ENCODE measurements at regions not wholly inside any gene's neighbourhood (a gene's known extent, or its start where the extent isn't known, plus 50 kb on each side); places are given as distances from the start of the nearest gene placed in this dataset.

DNA sequence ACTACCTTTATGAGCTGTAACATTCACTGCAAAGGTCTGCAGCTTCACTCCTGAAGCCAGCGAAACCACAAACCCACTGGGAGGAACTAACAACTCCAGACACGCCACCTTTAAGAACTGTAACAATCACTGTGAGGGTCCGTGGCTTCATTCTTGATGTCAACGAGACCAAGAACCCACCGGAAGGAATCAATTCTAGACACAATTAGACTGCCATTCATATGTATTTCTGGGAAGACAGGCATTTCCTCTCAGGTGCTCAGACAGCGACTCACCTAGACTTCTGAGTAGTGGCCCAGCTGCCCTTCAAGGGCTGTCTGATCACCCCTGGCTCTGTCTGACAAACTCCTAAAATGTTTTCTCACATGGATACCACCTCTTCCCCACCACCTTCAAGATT, 506.8 kb downstream of the PDCD6IP start:
- H3K4me1 ChIP-seq (ENCODE audit: control insufficient read depth, insufficient read depth, low read length), result no peaks in the 10 kb centered on the region
- H3K9me3 ChIP-seq (ENCODE audit: control insufficient read depth, low read length), result no peaks in the 10 kb centered on the region
- no peak overlapping the region for H3K27ac ChIP-seq (ENCODE audit: low read length)
- no peak for ATAC-seq
- no peaks in the 10 kb centered on the region for H3K27me3 ChIP-seq (ENCODE audit: control insufficient read depth, insufficient read depth)
- H3K4me3 ChIP-seq (ENCODE audit: low read length), result no peak overlapping the region
- no peak for DNase-seq
- WGBS, result 87% methylated on average over 6 of the region's 6 CpGs
- intact Hi-C loops (cut with DNase I), result no loop called here

DNA sequence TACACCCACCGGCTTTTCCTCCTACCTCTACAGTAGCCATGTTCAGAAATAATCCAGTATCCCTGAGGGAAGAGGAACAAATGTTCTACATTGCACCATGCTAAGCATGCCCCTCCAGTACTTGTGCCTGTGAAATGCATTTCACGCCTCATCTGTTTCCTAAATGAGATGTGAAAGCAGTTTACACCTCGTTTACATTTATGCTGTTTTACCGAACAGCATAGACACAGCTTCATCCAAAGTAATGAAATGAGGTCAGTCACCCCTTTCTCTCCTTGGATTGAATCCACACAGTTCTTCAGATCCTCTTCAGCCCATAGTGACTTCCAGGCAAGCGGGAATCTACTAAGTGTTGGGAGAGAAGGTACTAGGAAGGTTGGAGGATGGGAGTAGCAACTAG, 514.3 kb downstream of the PDCD6IP start:
- 62% methylated on average over 5 of the region's 5 CpGs for WGBS
- intact Hi-C loops (cut with DNase I), result no loop called here
- no peak for DNase-seq
- H3K4me3 ChIP-seq (ENCODE audit: low read length), result no peak overlapping the region
- H3K27ac ChIP-seq (ENCODE audit: low read length), result no peak overlapping the region
- no peaks in the 10 kb centered on the region for H3K9me3 ChIP-seq (ENCODE audit: control insufficient read depth, low read length)
- ATAC-seq, result no peak
- no peaks in the 10 kb centered on the region for H3K4me1 ChIP-seq (ENCODE audit: control insufficient read depth, insufficient read depth, low read length)
- no peaks in the 10 kb centered on the region for H3K27me3 ChIP-seq (ENCODE audit: control insufficient read depth, insufficient read depth)

DNA sequence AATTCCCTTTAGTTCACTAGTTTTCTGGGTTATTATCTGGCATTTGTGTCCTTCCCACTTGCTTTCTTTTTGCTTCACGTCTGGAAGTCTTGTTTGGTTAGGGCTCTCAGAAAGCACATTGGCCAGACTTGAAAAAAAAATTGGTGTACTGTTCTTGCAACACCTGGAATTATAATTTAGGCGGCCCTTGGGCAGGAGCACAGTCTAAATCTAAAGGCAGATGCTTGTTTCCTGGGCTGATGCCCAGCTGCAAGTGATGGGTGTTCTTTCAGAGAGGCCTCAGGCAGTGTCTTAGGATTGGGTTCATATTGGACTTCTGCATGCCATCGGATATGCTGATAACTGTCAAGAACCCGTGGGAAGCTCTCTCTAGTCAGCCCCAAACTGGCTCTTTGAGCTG, 521.5 kb downstream of the PDCD6IP start:
- H3K27me3 ChIP-seq (ENCODE audit: control insufficient read depth, insufficient read depth), result no peaks in the 10 kb centered on the region

DNA sequence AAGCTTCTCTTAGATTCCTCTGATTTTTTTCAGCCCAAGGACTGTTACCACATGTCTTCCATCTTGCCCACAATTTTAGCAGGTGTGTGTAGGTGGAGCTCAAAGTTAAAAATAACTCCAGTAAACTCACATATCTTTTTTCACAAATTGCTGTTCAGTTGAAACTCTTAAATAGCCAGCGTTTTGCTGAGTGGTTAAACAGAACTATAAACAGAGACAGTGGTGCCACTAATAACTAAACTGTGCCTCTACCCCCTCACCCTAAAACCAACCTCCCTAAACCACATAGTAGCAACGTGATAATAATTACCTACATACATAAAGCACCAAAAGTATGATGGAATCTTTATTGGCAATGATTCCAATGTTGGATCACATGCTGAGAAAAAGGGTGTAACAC, 525.1 kb downstream of the PDCD6IP start:
- Histone ChIP-seq H3K4me3 (ENCODE audit: low read length) (no peak overlapping the region), H3K27ac (ENCODE audit: low read length) (no peak overlapping the region), H3K9me3 (ENCODE audit: control insufficient read depth, low read length) (no peaks in the 10 kb centered on the region), H3K4me1 (ENCODE audit: control insufficient read depth, insufficient read depth, low read length) (no peaks in the 10 kb centered on the region), H3K27me3 (ENCODE audit: control insufficient read depth, insufficient read depth) (no peaks in the 10 kb centered on the region)
- ATAC-seq (no peak), DNase-seq (no peak)
- 64% methylated on average over 2 of the region's 2 CpGs for WGBS
- intact Hi-C loops (cut with DNase I), result no loop called here

More for the DNA sequence above, 521.5 kb downstream of the PDCD6IP start:
- Histone ChIP-seq H3K4me3 (ENCODE audit: low read length) (no peak overlapping the region), H3K4me1 (ENCODE audit: control insufficient read depth, insufficient read depth, low read length) (no peaks in the 10 kb centered on the region), H3K9me3 (ENCODE audit: control insufficient read depth, low read length) (no peaks in the 10 kb centered on the region), H3K27ac (ENCODE audit: low read length) (no peak overlapping the region)
- DNase-seq (no peak), ATAC-seq (no peak)
- WGBS, result 64% methylated on average over 4 of the region's 4 CpGs
- intact Hi-C loops (cut with DNase I), result no loop called here

DNA sequence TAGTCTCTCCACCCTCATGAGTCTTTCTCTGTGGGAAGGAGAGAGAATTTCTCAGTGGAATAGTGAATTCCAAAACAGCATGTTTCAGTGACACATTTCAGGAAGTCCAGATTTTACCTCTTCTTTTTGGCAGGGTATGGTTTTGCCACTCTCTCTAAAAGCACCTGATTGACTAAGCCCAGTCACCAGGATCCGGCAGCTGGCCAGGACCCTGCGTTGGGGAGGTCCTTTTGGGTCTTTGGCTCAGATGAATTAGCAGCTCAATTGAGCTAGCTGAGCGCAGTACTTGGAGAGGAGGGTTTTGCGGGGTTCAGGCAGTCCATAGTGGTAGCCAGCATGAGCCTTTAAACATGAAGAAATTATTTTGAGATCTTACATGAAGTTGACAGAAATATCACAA, 548.2 kb downstream of the PDCD6IP start:
- Histone ChIP-seq H3K9me3 (ENCODE audit: control insufficient read depth, low read length) (no peaks in the 10 kb centered on the region), H3K27ac (ENCODE audit: low read length) (no peak overlapping the region), H3K4me1 (ENCODE audit: control insufficient read depth, insufficient read depth, low read length) (no peaks in the 10 kb centered on the region), H3K27me3 (ENCODE audit: control insufficient read depth, insufficient read depth) (no peaks in the 10 kb centered on the region), H3K4me3 (ENCODE audit: low read length) (no peak overlapping the region)
- ATAC-seq (no peak), DNase-seq (no peak)
- 88% methylated on average over 4 of the region's 4 CpGs for WGBS
- intact Hi-C loops (cut with DNase I), result no loop called here

DNA sequence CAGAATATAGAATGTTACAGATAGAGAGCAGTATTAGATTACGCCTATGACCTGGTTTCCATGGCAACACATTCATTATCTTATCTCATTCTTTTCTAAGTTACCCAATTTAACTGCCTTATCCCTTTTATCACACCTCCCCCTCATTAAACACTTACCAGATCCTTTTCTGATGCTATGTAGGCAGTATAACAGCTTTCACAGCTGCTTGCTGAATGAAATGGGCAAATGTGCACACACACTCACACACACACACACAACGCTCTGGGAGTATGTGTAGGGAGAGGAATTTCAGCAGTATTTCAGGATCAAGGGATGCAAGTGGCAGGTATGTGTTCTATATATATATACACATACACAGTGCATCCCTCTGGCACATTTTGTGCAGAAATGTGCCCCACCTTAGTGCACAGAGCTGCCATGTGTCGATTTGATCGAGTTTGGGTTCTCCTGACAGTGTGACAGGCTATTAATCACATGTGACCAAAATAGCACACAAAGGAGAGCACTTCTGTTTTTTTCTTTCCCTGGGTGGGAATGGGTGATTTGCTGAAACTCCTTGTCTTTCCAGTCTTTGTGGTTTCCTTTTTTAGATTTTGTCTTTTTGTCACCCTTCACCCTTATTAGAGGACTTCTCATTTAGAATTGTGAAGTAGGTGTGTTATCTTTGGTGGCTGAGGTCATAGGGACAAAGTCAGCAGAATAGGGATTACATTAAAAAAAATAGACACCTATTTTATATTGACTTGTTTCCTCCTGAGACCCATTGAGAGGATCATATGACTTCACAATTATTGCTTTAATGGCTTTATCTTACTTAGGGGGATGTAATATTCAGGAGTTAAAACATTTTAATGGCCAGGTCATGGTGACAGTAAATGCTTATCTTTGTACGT, 553.7 kb downstream of the PDCD6IP start:
- ATAC-seq (no peak), DNase-seq (no peak)
- H3K9me3 ChIP-seq (ENCODE audit: control insufficient read depth, low read length), result no peaks in the 10 kb centered on the region
- no peaks in the 10 kb centered on the region for H3K4me1 ChIP-seq (ENCODE audit: control insufficient read depth, insufficient read depth, low read length)
- H3K4me3 ChIP-seq (ENCODE audit: low read length), result no peak overlapping the region
- intact Hi-C loops (cut with DNase I), result no loop called here
- H3K27me3 ChIP-seq (ENCODE audit: control insufficient read depth, insufficient read depth), result no peaks in the 10 kb centered on the region
- no peak overlapping the region for H3K27ac ChIP-seq (ENCODE audit: low read length)
- 33% methylated on average over 5 of the region's 5 CpGs for WGBS

GRCh38 chr3:34352778-34353331, 554.4 kb downstream of the PDCD6IP start:
- Histone ChIP-seq H3K4me1 (ENCODE audit: control insufficient read depth, insufficient read depth, low read length) (no peaks in the 10 kb centered on the region), H3K27me3 (ENCODE audit: control insufficient read depth, insufficient read depth) (no peaks in the 10 kb centered on the region), H3K4me3 (ENCODE audit: low read length) (no peak overlapping the region), H3K9me3 (ENCODE audit: control insufficient read depth, low read length) (no peaks in the 10 kb centered on the region), H3K27ac (ENCODE audit: low read length) (no peak overlapping the region)
- DNase-seq (no peak), ATAC-seq (no peak)
- intact Hi-C loops (cut with DNase I), result no loop called here
- WGBS, result 85% methylated on average over 2 of the region's 2 CpGs

DNA sequence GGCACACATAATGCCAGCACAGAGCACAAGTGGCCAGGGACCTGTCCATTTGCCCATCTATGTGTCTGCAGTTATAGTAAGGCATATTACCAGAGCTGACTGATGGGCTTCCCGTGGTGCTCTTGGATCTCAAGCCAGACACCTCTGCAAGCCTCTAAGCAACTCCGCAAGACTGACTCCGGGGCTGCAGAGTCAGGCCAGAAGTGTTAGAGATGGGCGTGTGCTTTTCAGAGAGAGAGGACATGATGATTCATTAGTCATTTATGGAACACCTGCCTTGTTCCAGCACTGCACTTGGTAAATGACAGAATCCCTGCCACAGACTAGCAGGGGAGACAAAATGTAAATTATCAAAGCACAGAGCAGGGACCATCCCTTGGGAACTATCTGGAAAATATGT, 559.0 kb downstream of the PDCD6IP start:
- ATAC-seq (no peak), DNase-seq (no peak)
- no peaks in the 10 kb centered on the region for H3K4me1 ChIP-seq (ENCODE audit: control insufficient read depth, insufficient read depth, low read length)
- H3K9me3 ChIP-seq (ENCODE audit: control insufficient read depth, low read length), result no peaks in the 10 kb centered on the region
- WGBS, result 60% methylated on average over 4 of the region's 4 CpGs
- no peak overlapping the region for H3K27ac ChIP-seq (ENCODE audit: low read length)
- H3K4me3 ChIP-seq (ENCODE audit: low read length), result no peak overlapping the region
- H3K27me3 ChIP-seq (ENCODE audit: control insufficient read depth, insufficient read depth), result no peaks in the 10 kb centered on the region
- intact Hi-C loops (cut with DNase I), result no loop called here

DNA sequence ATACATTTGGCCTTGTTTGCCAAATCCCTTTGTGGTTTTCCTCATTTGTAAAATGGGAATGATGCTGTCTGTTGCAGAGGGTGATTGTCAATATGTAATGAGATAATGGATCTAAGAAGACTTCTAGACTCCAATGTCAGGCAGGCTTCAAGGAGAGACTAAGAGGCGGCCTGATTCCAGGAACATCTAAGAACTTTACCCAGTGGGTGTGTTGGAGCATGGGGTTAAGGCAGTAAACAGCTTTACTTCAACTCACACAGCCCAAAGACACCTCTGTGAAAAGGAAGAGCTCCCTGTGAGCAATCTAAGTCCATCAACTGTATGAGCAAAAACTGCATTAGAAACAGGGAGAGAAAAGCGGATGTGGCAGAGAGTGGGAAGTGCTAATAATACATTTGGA, 560.6 kb downstream of the PDCD6IP start:
- ATAC-seq (no peak), DNase-seq (no peak)
- Histone ChIP-seq H3K4me3 (ENCODE audit: low read length) (no peak overlapping the region), H3K27me3 (ENCODE audit: control insufficient read depth, insufficient read depth) (no peaks in the 10 kb centered on the region), H3K27ac (ENCODE audit: low read length) (no peak overlapping the region), H3K9me3 (ENCODE audit: control insufficient read depth, low read length) (no peaks in the 10 kb centered on the region), H3K4me1 (ENCODE audit: control insufficient read depth, insufficient read depth, low read length) (no peaks in the 10 kb centered on the region)
- intact Hi-C loops (cut with DNase I), result no loop called here
- WGBS, result 87% methylated on average over 2 of the region's 2 CpGs

DNA sequence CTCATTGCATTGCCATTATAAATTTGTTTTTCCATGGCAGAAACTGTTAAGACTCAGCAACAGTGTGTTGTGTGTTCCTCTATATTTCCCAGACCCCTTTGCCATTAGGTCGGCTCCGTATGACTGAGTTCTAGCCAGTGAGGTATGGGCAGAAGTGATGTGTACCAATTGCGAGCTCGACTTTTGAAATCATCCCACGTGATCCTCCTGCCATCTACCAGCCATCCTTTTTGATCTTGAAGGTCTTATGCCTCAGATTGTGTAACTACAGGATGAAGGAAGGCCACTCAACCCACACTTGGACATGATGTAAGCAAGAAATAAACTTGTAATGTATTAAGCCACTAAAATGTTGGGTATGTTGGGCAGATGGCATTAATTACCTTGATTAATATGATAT, 562.3 kb downstream of the PDCD6IP start:
- no peak overlapping the region for H3K27ac ChIP-seq (ENCODE audit: low read length)
- no peaks in the 10 kb centered on the region for H3K9me3 ChIP-seq (ENCODE audit: control insufficient read depth, low read length)
- 88% methylated on average over 5 of the region's 5 CpGs for WGBS
- DNase-seq (no peak), ATAC-seq (no peak)
- intact Hi-C loops (cut with DNase I), result no loop called here
- H3K4me1 ChIP-seq (ENCODE audit: control insufficient read depth, insufficient read depth, low read length), result no peaks in the 10 kb centered on the region
- no peaks in the 10 kb centered on the region for H3K27me3 ChIP-seq (ENCODE audit: control insufficient read depth, insufficient read depth)
- H3K4me3 ChIP-seq (ENCODE audit: low read length), result no peak overlapping the region

DNA sequence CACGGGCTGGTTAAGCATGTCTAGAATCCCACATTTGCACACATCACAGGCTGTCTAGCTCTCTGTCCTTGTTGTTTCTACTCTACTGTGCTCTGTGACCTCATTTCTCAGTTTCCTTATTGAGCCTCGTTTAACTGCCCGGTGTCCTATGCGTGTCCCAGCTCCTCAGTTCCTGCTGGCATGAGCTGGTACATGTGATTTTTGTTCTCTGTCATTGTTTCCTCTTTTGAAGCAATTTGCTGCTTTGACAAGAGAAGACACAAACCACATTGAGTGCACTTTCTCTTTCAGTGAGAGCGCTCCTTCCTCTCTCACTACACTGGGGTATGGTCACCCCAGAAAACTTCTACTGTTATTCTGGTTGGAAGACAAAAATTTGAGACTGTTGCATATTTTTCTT, 563.5 kb downstream of the PDCD6IP start:
- DNase-seq, result no peak

More for the DNA sequence above, 563.5 kb downstream of the PDCD6IP start:
- H3K9me3 ChIP-seq (ENCODE audit: control insufficient read depth, low read length), result no peaks in the 10 kb centered on the region
- 70% methylated on average over 5 of the region's 5 CpGs for WGBS
- H3K27ac ChIP-seq (ENCODE audit: low read length), result no peak overlapping the region
- no peaks in the 10 kb centered on the region for H3K27me3 ChIP-seq (ENCODE audit: control insufficient read depth, insufficient read depth)
- H3K4me3 ChIP-seq (ENCODE audit: low read length), result no peak overlapping the region
- intact Hi-C loops (cut with DNase I), result no loop called here
- no peak for ATAC-seq
- no peaks in the 10 kb centered on the region for H3K4me1 ChIP-seq (ENCODE audit: control insufficient read depth, insufficient read depth, low read length)

Measured in right cardiac atrium (tissue), 5 donors.